Left lung (tissue), 4 donors: ENCODE measurements at regions not wholly inside any gene's neighbourhood (a gene's known extent, or its start where the extent isn't known, plus 50 kb on each side); places are given as distances from the start of the nearest gene placed in this dataset.

Experiments
- ATAC-seq: fragments of 200-7000 bp; cut with Tn5 transposase; one replicate; pipeline ENCODE4 v1.9.1; 2020; ENCODE audit warnings: moderate library complexity
- DNase-seq, 4 donors: peaks; one replicate each; pipeline ENCODE4 v3.0.0-alpha.2; 2013 to 2020
- H3K27ac ChIP-seq, 2 donors: fragments of 200-600 bp; sonication (generic) in 1 of 2; one replicate each; pipeline versions ENCODE4 v1.5.0 to v1.8.0; 2020 to 2021
- H3K27me3 ChIP-seq, 2 donors: fragments of 200-600 bp; sonication (generic) in 1 of 2; one replicate each; pipeline versions ENCODE4 v1.5.0 to v1.8.0; 2020 to 2021
- H3K36me3 ChIP-seq, 2 donors: fragments of 200-600 bp; sonication (generic) in 1 of 2; one replicate each; pipeline versions ENCODE4 v1.5.0 to v1.8.0; 2020 to 2021
- H3K4me1 ChIP-seq, 2 donors: fragments of 200-600 bp; one replicate each; pipeline ENCODE4 v1.8.0; 2021
- H3K4me3 ChIP-seq, 2 donors: fragments of 200-600 bp; sonication (generic) in 1 of 2; one replicate each; pipeline versions ENCODE4 v1.5.0 to v1.8.0; 2020 to 2021; ENCODE audit warnings: mild to moderate bottlenecking in 1 of 2
- H3K9me3 ChIP-seq, 2 donors: fragments of 200-600 bp; sonication (generic) in 1 of 2; one replicate each; pipeline versions ENCODE4 v1.5.0 to v1.8.0; 2020 to 2021
- intact Hi-C, 2 donors: fragments of 100-400 bp; cut with DNase I; formaldehyde crosslinking; loops; one replicate each; pipeline versions ENCODE4 v1.11.2 to v1.14.2; 2022
- TF ChIP-seq, protein P1 (sequence below), 2 donors: fragments of 200-600 bp; sonication (generic) in 1 of 2; IDR thresholded peaks; one replicate each; pipeline versions ENCODE4 v1.5.0 to v1.8.0; 2021; ENCODE audit warnings: antibody characterized with exemption in 2 of 2
- donor health status: DM: no; HTN: yes; CAD: no.
- donor health status: DM: no; HTN: no; CAD: no.

DNA sequence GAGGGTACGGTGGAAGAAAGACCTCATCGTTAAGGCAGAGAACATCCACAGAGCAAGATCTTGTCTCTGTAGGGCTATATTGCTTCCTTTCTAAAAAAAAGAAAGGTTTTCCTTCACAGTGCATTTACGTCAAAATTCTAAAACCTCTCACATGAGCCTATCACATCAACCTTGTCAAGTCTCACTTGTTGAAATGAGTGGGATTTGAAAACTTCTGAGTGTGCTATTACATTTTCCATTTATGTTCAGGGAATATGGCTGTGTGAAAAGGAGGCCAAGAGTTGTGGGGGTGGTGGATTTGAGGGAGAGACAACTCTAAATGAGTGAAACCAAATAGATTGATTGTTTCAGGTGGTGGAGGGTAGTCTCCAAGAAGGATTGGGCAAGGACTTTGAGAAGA, 147.1 kb upstream of the MPDZ start:
- H3K4me3 ChIP-seq = no peak overlapping the region
- H3K36me3 ChIP-seq = no peaks in the 10 kb centered on the region
- H3K4me1 ChIP-seq = no peaks in the 10 kb centered on the region
- TF ChIP-seq, protein P1, sequence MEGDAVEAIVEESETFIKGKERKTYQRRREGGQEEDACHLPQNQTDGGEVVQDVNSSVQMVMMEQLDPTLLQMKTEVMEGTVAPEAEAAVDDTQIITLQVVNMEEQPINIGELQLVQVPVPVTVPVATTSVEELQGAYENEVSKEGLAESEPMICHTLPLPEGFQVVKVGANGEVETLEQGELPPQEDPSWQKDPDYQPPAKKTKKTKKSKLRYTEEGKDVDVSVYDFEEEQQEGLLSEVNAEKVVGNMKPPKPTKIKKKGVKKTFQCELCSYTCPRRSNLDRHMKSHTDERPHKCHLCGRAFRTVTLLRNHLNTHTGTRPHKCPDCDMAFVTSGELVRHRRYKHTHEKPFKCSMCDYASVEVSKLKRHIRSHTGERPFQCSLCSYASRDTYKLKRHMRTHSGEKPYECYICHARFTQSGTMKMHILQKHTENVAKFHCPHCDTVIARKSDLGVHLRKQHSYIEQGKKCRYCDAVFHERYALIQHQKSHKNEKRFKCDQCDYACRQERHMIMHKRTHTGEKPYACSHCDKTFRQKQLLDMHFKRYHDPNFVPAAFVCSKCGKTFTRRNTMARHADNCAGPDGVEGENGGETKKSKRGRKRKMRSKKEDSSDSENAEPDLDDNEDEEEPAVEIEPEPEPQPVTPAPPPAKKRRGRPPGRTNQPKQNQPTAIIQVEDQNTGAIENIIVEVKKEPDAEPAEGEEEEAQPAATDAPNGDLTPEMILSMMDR (IDR thresholded peaks at IDR 0.05) = no peak
- ATAC-seq = no peak
- no peaks in the 10 kb centered on the region for H3K27me3 ChIP-seq
- no peaks in the 10 kb centered on the region for H3K9me3 ChIP-seq
- no peak for DNase-seq
- intact Hi-C loops = loop anchor here in 1 of 2 donors (10.0 kb wide), 1 partner anchor 928 kb away; no protein-coding TSS in a partner anchor
- no peak overlapping the region for H3K27ac ChIP-seq

DNA sequence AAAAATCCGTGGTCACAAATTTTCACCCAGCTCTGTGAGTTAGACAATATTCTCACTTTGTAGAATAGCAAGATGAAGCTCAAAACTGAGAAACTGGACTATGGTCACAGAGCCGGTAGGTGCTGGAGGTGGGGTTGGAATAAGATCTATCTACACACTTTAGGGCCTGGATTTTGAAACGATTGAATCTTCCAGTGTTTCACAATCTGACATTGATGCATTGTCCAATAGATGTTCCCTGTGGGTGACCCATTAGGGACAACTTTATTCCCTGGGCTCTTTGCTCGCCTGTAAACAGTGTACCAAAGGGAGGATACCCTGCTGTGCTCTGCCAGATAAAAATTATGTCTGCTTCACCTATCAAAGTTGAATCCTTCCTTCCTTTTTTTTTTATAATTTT, 145.4 kb upstream of the MPDZ start:
- DNase-seq (no peak), ATAC-seq (no peak)
- intact Hi-C loops = loop anchor here in 1 of 2 donors (10.0 kb wide), 1 partner anchor 930 kb away; no protein-coding TSS in a partner anchor
- H3K4me3 ChIP-seq = no peak overlapping the region
- no peaks in the 10 kb centered on the region for H3K4me1 ChIP-seq
- no peaks in the 10 kb centered on the region for H3K9me3 ChIP-seq
- no peaks in the 10 kb centered on the region for H3K27me3 ChIP-seq
- H3K27ac ChIP-seq = no peak overlapping the region
- TF ChIP-seq, protein P1 (IDR thresholded peaks at IDR 0.05) = no peak
- no peaks in the 10 kb centered on the region for H3K36me3 ChIP-seq

DNA sequence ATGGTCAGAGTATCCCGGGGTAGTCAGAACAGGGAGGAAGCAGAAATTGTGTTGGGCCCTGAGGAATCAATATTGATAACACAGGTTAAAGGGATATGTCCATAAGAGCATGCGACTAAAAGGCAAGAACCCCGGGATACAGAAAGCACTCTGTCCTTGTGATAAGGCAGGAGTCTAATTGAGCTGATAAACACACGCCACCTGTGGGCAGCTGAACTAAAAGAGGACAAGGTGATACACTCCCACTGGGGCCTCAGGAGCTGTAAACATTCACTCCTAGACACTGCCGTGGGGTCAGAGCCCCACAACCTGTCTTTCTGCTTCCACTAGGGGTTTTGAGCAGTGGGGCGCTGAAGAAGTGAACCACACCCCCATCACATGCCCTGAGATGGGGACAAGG, 144.7 kb upstream of the MPDZ start:
- intact Hi-C loops = loop anchor here in 1 of 2 donors (10.0 kb wide), 1 partner anchor 931 kb away; no protein-coding TSS in a partner anchor
- no peak for ATAC-seq

DNA sequence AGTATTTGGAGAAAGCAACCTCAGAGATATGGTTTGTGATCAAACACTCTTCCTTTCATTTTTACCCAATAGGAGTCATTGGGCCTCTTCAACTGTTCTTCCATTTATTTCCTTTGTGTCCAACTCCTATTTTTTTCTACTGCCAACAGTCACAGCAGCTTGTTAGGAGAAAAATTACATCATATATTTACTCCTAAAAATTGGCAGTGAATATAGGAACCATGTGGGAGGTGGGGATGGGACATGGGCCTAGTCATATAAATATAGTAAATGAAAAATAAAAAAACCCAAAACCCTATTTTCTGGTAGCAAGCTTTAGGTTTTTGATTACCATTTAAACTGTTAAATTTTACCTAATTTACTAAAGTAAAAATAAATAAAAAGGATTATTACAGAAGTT, 134.9 kb upstream of the MPDZ start:
- intact Hi-C loops = no loop called here
- no peak overlapping the region for H3K27ac ChIP-seq
- no peak overlapping the region for H3K4me3 ChIP-seq
- DNase-seq (no peak), ATAC-seq (no peak)
- no peaks in the 10 kb centered on the region for H3K4me1 ChIP-seq
- no peaks in the 10 kb centered on the region for H3K9me3 ChIP-seq
- TF ChIP-seq, protein P1 (IDR thresholded peaks at IDR 0.05) = no peak
- H3K36me3 ChIP-seq = no peaks in the 10 kb centered on the region
- no peaks in the 10 kb centered on the region for H3K27me3 ChIP-seq

More for the DNA sequence above, 144.7 kb upstream of the MPDZ start:
- DNase-seq = no peak
- no peaks in the 10 kb centered on the region for H3K9me3 ChIP-seq
- H3K36me3 ChIP-seq = no peaks in the 10 kb centered on the region
- H3K27ac ChIP-seq = no peak overlapping the region
- H3K27me3 ChIP-seq = no peaks in the 10 kb centered on the region
- TF ChIP-seq, protein P1 (IDR thresholded peaks at IDR 0.05) = no peak
- H3K4me1 ChIP-seq = no peaks in the 10 kb centered on the region
- no peak overlapping the region for H3K4me3 ChIP-seq

DNA sequence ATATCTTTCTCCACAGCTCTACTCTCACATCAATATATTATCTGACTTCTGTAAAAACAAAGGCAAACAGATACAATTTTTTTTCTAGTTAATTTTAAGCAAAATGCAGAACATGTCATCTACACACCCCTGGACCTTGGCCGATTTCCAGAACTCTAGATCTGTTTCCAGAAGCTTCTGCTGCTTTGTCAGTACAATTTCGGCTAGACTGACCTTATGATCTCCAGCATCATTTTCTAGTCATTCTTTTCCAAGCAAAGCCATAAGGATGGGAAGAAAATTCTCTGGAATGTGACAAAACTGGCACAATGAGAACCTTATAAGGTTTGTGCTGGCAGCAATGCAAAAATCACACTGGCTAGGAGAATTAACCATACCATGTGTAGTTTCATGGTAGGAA, 132.8 kb upstream of the MPDZ start:
- no peak for DNase-seq
- no peak for ATAC-seq
- no peak overlapping the region for H3K27ac ChIP-seq
- H3K9me3 ChIP-seq = no peaks in the 10 kb centered on the region
- H3K4me3 ChIP-seq = no peak overlapping the region
- H3K27me3 ChIP-seq = no peaks in the 10 kb centered on the region
- TF ChIP-seq, protein P1 (IDR thresholded peaks at IDR 0.05) = no peak
- no peaks in the 10 kb centered on the region for H3K4me1 ChIP-seq
- intact Hi-C loops = no loop called here
- H3K36me3 ChIP-seq = no peaks in the 10 kb centered on the region
